Astrocyte (in vitro differentiated cells and primary cell): ENCODE measurements at regions not wholly inside any gene's neighbourhood (a gene's known extent, or its start where the extent isn't known, plus 50 kb on each side); places are given as distances from the start of the nearest gene placed in this dataset.

ENCODE experiments used
- CTCF ChIP-seq: IDR thresholded peaks from 2 replicates; pipeline ENCODE4 v1.5.1; 2011; ENCODE audit warnings: low read depth, mild to moderate bottlenecking, inconsistent platforms, low read length, moderate library complexity; ENCODE audit not compliant: insufficient read depth
- EZH2 ChIP-seq: IDR thresholded peaks from 2 replicates; pipeline ENCODE4 v1.6.1; 2012; ENCODE audit warnings: mild to moderate bottlenecking, low read length, inconsistent platforms; ENCODE audit not compliant: insufficient read depth

GRCh38 chr6:119481976-119482375 is 132.4 kb upstream of the MAN1A1 start:
- TF ChIP-seq CTCF (no peak), EZH2 (no peak)
